ENCODE measurements at regions not wholly inside any gene's neighbourhood (a gene's known extent, or its start where the extent isn't known, plus 50 kb on each side); places are given as distances from the start of the nearest gene placed in this dataset.

- DNase-seq = no peak
Measured at GRCh38 chr12:87142342-87142741, 886.2 kb upstream of the MGAT4C start.

- no peak for DNase-seq
Measured at GRCh38 chr12:87141091-87141490, 884.9 kb upstream of the MGAT4C start.

GRCh38 chr12:87140262-87140661 is 884.1 kb upstream of the MGAT4C start:
- no peak for DNase-seq

- no peak for DNase-seq
Measured at GRCh38 chr12:87137220-87137619, 881.0 kb upstream of the MGAT4C start.

GRCh38 chr12:87136330-87136976 is 880.3 kb upstream of the MGAT4C start:
- no peak for DNase-seq

GRCh38 chr12:87127272-87127671 is 871.1 kb upstream of the MGAT4C start:
- no peak for DNase-seq

- DNase-seq = no peak
Measured at GRCh38 chr12:87121896-87122295, 865.7 kb upstream of the MGAT4C start.

GRCh38 chr12:87120440-87120839 is 864.2 kb upstream of the MGAT4C start:
- no peak for DNase-seq

- no peak for DNase-seq
Measured at GRCh38 chr12:87119713-87120112, 863.5 kb upstream of the MGAT4C start.

GRCh38 chr12:87117526-87117925 is 861.3 kb upstream of the MGAT4C start:
- DNase-seq = no peak

GRCh38 chr12:87116780-87117179 is 860.6 kb upstream of the MGAT4C start:
- no peak for DNase-seq

- no peak for DNase-seq
Measured at GRCh38 chr12:87112571-87113345, 856.6 kb upstream of the MGAT4C start.

GRCh38 chr12:87107766-87108165 is 851.6 kb upstream of the MGAT4C start:
- DNase-seq = no peak

- no peak for DNase-seq
Measured at GRCh38 chr12:87107270-87107669, 851.1 kb upstream of the MGAT4C start.

GRCh38 chr12:87096082-87096585 is 839.9 kb upstream of the MGAT4C start:
- DNase-seq = no peak

- no peak for DNase-seq
Measured at GRCh38 chr12:87094356-87094755, 838.2 kb upstream of the MGAT4C start.

- no peak for DNase-seq
Measured at GRCh38 chr12:87092421-87092820, 836.2 kb upstream of the MGAT4C start.

- DNase-seq = no peak
Measured at GRCh38 chr12:87086118-87086891, 830.1 kb upstream of the MGAT4C start.

GRCh38 chr12:87085286-87085685 is 829.1 kb upstream of the MGAT4C start:
- no peak for DNase-seq

GRCh38 chr12:87082756-87083155 is 826.6 kb upstream of the MGAT4C start:
- DNase-seq = no peak

- DNase-seq = no peak
Measured at GRCh38 chr12:87074781-87075180, 818.6 kb upstream of the MGAT4C start.

GRCh38 chr12:87066326-87066725 is 810.1 kb upstream of the MGAT4C start:
- DNase-seq = no peak

- no peak for DNase-seq
Measured at GRCh38 chr12:87059231-87059630, 803.0 kb upstream of the MGAT4C start.

GRCh38 chr12:87054226-87054625 is 798.0 kb upstream of the MGAT4C start:
- no peak for DNase-seq

Measured in suppressor macrophage treated with lipopolysaccharide for 4 hours (primary cell).